ENCODE measurements at regions not wholly inside any gene's neighbourhood (a gene's known extent, or its start where the extent isn't known, plus 50 kb on each side); places are given as distances from the start of the nearest gene placed in this dataset.

- TF ChIP-seq POLR2A (IDR thresholded peaks at IDR 0.05; ENCODE audit: low read length), result no peak
- TF ChIP-seq GATA1 (IDR thresholded peaks at IDR 0.05; ENCODE audit: low read depth, low read length), result no peak
Observed at GRCh38 chr9:90001747-90002146, 396.9 kb downstream of the GADD45G start.
